ENCODE measurements at regions not wholly inside any gene's neighbourhood (a gene's known extent, or its start where the extent isn't known, plus 50 kb on each side); places are given as distances from the start of the nearest gene placed in this dataset.
"Not testable (repeated sequence)": the region's sequence is repeated elsewhere in the genome, so short reads cannot be mapped to it uniquely, and the experiment has no call there.

DNA sequence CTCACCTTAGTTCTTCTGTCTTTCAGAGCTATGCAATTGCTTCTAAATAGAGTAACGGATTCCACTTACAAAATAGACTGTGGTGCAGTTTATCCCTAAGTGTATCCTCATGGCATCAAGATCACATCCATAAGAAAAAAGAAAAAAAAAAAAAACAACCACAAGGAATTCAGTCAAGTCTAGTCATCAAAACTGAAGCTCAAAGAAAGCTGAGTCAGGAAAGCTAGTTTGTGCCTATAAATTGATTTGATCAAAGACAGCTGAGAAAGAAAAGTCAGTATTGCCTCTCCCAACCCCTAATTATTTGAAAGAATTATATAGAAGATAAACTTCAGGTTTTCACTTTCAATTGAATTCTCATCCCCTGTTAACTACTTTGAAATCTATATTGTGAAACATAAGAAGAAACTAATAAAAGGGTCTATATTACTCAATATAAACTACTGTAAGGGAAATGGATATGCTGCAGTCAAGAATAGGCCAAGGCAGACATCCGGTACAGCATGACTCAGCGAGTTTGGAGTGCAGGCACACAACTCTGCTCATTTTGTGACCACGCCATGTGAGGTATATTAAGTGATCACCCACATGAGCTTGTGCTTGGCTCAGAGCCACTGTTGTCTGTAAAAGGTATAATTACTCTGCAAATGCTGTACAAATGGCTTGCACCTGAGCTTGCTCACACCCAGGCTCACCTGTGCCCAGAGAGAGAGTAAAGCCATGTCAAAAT is 568.1 kb upstream of the CRIM1 start:
- no peak for DNase-seq

DNA sequence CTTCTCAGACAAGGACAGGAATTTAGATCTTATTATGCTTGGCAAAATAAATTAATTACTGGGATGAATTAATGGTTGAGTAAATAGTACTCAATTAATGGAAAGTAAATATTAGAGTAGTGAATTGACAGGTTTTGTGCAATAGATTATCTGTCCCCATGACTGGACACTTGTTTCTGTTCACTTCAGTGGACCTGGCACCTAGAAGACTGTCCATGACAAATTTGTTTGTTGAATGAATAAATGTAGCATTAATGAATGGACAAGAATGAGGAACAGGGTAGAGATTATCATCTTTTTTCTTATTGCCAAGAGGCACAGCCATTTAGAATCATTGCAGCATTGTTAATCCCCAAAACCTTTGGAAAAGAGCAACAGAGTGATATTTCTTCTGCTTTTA is 570.0 kb upstream of the CRIM1 start:
- no peak for DNase-seq

DNA sequence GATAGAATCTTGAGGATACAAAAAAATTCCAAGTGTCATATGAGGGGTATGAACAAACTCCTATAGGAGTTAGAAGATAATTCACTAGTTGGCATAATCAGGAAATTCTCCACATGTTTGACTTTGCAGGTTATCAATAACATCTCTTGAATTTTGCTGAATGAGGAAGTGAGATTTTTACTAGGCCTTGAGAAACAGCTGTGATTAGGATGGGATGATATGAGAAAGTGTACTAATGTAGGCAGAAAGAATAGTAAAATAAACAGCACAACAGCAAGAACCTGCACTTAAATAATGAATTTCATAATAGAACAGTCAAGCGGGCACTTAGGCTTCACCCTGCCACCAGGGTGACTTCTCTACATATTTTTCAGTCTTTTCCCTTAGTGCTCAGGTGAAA is 570.8 kb upstream of the CRIM1 start:
- no peak for DNase-seq

DNA sequence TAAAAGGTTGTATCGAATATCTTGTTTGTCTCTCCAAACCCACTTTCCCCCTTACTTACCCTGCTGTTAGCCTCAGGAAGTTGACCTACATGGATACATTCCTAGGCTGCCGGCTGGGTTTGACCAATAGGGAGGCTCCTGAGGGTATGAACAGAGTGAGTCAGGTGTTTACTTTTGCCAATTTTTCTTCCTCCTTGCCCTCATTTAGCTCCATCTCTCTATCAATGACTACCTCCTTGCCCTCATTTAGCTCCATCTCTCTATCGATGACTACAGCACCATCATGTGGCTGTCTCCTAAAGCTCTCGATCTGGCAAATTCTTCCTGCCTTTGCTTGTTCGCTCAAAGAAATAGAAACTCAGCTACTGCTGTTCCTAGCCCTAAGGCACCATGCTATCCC is 571.9 kb upstream of the CRIM1 start:
- no peak for DNase-seq

DNA sequence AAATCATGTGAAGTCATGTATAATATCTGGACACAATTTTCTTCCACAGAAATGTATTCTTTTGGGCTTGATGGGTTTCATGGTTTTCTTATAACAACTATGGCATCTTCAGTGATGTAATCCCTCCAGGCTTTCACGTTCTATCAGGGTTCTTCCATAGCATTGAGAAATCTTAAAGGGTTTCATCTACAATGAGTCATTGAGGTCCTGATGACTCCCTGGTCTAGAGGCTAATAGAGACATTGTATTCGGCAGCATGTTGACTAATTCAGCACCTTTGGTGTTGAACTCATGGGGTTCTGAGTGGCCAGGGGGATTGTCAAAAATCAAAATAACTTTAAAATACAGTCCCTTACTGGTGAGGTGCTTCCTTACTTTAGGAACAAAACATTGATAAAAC is 614.0 kb upstream of the CRIM1 start:
- DNase-seq: no peak

DNA sequence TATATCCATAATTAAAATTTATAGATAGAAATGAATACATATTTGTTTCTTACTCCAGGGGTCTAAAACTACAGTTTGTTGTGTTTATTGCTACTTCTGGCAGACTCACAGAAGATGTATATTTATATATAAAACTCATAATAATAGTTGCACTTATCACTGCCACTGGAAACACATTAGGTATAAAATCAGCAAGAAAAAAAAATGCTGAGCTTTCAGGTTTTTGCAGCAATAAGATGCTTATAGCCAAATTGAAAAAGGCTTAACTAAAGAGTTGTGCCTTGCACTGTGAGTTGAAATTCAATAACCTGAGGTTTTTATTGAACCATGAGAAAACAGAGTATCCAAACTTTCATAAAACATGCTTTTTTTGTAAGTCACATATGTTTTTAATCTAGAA is 623.9 kb upstream of the CRIM1 start:
- DNase-seq: no peak

DNA sequence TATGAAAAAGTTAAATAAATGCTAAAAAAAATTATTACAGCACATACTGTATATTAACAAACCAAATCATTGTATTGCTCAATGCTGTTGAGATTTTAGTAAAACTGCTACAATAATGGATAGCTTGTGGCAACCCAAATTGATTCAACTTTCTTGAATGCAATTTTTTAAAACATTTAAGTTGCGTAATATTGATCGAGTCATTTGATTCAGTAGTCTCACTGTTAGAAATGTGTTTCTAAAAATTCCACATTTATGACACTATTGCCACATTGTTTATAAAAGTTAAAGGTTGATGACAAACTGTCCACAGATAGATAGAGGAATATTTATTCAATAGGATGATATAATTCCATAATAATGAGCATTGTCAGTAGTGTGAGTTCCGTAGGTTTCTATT is 640.7 kb upstream of the CRIM1 start:
- DNase-seq: no peak

DNA sequence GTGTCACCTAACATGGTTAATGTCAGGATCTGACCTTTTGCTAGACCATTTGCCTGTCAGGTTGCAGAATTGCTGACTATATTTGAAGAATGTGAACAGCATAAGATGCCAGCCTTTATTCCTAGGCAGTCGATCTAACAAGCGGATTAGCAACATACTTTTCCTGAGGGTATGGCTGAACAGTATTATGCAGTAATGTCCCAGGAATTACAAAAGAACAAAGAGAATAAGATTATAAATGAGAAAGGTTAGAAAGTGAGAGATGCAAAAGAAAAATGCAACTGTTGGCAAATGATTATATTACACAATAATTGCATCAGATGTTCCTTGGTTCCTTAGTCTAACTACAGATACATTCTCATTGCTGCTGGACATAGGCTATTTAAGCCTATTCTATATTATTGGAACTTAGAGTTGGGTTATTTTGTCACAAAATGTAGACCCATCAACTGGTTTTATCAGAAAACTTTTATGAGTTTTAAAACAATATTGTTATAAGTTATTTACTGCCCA is 647.1 kb upstream of the CRIM1 start:
- DNase-seq: no peak

DNA sequence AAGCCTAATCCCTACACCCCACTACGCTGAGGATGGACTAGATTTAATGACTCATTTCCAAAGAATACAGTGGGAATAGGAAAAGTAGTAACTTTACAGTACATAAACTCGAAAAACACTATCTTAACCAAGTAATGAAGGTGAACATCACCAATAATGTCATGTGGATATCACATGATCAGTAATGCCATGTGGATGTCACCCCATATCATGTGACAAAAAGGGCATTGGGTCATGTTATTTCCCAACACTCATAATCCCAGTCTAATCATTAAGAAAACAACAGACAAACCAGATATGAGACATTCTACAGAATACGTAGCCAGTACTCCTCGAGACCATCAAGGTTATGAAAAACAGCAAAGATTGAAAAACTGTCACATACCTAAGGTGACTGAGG is 667.3 kb upstream of the CRIM1 start:
- DNase-seq: no peak

DNA sequence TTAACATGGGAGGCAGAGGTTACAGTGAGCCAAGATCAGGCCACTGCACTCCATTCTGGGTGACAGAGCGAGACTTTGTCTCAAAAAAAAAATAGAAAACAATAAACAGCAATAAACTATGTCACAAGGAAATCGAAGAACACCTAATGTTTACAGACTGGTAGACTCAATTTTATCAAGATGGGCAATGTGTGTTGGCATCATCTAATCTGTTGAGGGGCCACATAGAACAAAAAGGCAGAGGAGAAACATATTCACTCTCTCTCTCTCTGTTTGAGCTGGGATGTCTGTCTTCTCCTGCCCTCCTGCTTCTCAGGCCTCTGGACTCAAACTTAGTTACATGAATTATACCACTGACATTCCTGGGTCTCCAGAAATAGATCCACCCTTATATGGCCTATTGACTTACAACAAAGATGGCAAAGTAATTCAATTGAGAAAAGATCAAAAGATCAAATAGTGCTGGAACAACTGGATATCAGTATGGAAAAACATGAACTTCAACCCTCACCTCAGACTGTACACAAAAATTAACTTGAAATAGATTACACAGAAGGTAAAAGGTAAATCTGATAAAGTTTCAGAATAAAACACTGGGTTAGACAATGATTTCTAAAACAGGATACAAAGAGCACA is 703.8 kb upstream of the CRIM1 start:
- DNase-seq: no peak

DNA sequence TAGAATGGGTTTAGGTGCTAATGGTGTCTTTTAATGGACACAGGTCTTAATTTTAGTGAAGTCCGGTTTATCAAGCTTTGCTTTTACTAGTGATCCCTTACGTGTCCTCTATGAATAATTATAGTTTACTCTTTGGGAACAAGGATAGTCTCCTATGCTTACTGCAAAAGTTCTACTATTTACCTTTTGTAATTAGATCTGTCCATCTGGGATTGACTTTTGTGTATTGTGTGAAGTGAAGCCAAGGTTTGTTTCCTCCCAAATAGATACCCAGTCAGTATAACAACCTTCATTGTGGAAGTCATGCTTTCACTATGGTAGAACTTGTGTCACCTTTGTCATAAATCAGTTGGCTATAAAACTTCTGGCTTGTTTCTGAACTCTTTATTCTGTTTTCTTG is 740.9 kb upstream of the CRIM1 start:
- DNase-seq: no peak

DNA sequence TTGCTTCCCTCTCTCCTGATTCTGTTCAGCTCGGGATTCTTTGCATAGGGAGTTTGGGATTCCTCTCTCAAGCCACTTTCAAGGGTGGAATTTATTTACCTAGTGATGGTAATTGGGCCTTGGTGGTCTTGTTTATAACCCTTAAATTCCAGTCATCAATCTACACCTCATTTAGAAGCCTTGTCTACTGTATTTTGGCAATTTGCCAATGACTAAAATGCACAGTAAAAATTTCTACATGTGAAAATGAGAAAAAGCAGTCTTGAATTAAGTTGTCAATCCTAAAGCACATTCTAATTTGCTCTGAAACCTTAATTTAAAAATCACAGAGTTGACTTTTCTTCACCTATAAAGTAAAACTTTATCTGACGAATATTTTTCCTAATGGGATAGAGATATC is 749.2 kb upstream of the CRIM1 start:
- no peak for DNase-seq

DNA sequence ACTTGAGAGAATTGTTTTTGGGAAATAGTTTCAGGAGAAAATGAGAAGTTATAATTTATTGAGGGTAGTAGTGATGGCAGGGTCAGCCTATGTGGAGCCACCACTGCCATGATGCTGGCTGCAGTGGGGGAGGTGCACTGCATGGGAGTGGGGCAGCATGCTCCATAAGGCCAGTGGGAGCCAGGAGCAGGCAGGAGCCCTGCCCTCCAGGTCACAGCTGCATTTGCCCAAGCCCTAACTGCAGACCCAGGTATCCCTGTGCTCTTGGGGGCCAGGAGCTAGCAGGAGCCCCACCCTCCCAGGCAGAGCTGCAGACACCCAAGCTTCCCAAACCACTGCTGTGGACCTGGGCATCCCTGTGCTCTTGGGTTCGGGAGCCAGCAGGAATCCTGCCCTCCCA is 757.3 kb upstream of the CRIM1 start:
- no peak for DNase-seq

DNA sequence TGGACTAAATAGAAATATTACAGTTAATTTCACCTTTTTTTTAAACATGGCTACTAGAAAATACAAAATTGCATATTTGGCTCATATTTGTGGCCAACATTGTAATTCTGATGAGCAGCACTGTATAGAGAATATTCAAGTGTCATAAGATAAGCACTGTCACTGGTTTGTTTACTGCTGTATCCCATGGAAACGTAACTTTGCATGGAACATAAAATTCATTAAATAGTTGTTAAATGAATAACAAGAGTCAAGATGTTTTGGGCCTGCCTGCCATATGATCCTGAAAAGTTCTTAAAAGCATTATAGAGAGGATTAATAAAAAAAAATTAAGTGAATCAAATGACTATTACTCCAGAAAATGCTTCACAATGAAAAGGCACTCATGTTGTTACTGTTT is 763.7 kb upstream of the CRIM1 start:
- no peak for DNase-seq

DNA sequence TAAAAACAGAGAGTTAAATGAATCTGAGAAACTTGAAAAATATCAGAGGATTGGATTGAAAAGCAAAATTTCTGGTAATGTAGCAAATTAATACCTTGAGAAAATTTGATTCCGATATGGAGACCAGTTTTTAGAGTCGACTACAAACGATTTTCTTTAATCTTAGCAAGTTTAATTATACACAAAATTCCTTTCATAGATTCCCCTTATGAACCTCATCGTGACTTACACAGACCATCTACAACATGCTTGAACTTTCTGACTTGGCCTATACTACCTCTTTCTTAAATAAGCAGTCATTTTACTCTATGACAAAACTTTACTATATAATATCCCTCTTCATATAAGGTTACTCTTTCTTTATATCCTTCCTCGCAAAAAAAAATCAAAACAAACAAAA is 769.6 kb upstream of the CRIM1 start:
- DNase-seq: no peak

DNA sequence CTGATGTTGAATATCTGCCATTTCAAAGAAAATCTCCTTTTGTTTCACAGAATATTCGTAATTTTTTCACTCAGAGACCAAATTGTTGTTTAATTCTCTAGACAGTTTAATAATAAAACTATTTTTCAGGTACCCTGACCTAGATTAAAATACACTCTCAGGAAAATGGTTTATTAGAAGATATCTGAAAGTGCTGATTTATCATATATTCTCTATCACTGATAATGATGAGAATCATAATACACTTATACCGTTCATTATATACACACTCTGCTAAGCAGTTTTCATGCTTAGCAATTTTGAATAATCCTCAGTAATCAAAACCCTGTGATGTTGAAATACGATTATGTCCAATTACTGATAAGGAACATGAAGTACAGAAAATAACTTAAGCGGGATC is 772.9 kb upstream of the CRIM1 start:
- no peak for DNase-seq

DNA sequence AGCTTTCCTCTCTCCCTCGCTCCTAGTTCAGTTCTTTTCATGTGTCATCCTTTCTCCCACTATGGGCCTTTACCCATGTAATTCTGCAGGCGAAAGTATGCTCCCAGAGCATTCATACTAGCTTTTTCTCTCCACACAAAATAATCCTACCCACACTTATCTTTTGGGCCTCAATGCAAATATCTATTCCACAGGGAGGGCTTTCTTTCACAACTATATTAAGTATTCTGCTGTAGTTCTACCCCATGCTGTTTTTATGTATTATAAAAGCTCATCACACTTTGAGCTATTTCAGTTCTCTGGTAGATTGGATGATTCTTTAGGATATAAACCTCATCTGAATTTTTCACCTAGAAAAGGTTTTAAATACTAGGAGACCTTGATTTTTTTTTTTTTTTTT is 774.6 kb upstream of the CRIM1 start:
- DNase-seq: no peak

DNA sequence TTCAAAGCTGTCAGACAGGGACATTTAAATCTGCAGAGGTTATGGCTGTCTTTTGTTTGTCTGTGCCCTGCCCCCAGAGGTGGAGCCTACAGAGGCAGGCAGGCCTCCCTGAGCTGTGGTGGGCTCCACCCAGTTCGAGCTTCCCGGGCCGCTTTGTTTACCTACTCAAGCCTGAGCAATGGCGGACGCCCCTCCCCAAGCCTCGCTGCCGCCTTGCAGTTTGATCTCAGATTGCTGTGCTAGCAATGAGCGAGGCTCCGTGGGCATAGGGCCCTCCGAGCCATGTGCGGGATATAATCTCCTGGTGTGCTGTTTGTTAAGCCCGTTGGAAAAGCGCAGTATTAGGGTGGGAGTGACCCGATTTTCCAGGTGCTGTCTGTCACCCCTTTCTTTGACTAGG is 787.0 kb upstream of the CRIM1 start:
- DNase-seq: not testable (repeated sequence)

DNA sequence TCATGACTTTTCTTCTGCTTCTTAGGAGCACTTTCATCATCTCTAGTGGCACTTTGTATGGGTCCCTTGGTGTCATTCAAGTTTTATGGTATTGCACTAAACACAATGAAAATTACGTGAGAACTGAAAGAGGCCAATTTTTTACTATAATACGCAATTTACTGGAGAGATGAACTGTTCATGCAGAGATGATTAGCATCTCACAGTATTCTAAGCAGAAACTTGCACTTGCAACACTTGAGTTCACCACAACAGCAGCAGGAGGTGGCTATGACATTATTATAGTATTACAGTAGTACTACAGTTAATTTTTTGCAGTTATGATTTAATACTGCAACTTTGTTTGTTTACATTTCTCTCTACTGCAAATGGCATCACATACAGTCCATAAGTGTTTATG is 793.1 kb upstream of the CRIM1 start:
- no peak for DNase-seq

DNA sequence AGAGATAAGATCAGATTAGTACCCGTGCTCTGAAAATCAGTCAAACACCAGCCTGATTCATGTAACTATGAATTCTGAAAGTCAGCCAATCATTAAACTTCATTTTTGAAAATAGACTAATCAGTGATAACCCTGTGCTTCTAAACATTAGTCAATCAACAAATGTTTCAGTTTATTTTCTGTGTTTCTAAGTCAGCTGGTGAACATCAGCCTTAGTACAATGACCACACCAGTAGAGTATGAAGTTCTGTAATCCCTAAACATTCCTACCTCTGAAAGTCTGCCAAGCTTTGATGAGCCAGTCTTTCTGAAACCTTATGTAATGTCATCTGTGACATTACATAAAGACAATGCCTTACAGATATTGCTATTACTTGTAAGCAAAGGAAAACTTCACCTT is 807.4 kb upstream of the CRIM1 start:
- DNase-seq: no peak

DNA sequence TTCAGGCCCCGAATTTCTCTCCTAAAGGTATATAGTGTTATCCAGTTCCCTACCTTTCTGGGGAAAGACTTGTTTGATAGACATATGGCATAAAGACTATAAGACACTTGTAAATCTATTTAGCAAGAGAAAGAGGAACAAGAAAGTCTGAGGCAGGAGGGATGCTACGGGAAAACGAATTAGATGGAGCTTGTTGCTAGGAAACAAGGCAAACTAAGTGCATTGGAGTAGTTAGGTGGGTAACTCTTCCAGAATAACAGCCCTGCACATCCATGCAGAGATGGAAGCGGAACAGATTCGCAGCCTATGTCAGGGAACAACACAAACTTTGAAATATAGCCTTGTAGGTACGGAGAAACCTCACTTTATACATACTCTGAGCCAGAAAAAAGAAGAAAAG is 810.3 kb upstream of the CRIM1 start:
- DNase-seq: no peak

DNA sequence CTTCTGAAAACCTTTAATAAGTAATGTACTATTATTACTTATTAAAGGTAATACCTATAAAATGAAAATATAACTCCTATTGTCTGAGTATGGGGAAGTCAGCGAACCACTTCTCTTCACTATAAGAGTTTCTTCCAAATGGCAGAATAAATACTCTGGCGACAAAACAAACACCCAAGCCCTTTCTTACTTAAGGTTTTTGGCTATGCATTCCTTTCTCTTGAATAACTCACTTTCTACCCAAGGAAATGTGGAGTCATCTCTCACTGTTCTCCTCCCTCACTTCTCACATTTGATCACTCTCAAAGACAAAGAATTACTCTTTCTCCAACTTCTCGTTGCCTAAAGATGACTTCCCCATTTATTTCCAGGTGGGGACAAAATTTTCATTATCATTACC is 816.8 kb upstream of the CRIM1 start:
- no peak for DNase-seq

DNA sequence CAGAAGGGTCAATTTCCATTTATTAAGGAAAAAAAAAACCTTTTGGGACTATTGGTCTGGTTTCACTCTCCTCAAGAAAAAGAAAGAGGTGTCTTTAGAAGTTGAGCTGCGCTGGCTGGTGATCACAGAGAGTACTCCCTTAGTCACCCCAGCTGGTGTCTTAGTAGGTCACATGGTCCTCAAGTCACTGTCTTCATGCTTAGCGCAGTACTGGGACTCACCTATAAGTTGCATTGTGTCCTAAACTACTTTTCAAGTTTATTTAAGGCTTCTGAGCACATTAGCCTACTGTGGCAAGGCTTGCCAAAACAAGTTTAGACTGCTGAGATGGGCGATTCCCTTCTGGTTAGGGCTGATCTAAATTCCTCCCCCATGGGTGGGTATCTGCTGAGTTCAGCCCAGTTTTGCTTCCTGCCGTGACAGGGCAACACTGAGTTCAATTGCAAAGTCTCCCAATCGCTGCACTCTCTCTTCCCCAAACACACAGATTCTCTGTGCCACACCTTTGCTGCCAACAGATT is 824.9 kb upstream of the CRIM1 start:
- no peak for DNase-seq

DNA sequence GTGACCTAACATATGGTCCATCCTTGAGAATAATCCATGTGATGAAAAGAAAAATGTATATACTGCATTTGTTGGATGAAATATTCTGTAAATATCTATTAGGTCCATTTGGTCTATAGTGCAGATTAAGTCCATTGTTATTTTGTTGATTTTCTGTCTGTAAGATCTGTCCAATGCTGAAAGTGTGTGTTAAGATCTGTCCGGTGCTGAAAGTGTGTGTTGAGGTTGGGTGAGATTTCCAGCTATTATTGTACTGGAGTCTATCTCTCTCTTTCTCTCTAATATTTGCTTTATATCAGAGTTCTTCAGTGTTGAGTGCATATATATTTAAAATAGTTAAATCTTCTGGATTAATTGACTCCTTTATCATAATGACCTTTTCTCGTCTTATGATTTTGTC is 828.8 kb upstream of the CRIM1 start:
- DNase-seq: no peak

DNA sequence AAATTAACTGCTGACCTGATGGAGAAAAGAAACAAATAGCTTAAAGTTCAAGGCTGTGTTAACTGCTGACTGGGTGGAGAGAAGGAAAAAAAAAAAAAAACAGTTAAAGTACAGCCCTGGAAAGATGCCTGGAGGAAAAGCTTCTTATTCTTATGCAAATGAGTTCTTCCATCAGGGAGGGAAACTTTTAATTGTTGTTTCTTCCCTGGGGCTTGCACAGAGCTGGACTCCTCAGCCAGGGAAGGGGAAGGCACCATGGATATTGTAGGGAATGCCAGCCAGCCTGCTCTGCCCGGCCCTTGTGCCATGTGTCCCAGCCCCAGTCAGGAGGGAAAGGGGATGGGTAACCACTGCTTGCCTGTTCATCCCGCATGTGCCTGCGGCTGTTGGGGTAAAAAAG is 833.1 kb upstream of the CRIM1 start:
- no peak for DNase-seq

Measured in NK-92 treated with Interleukin-12 subunit alpha and Interleukin-12 subunit beta, amount 100 ng/mL, for 24 hours (cell line).